ENCODE measurements at regions not wholly inside any gene's neighbourhood (a gene's known extent, or its start where the extent isn't known, plus 50 kb on each side); places are given as distances from the start of the nearest gene placed in this dataset.

DNA sequence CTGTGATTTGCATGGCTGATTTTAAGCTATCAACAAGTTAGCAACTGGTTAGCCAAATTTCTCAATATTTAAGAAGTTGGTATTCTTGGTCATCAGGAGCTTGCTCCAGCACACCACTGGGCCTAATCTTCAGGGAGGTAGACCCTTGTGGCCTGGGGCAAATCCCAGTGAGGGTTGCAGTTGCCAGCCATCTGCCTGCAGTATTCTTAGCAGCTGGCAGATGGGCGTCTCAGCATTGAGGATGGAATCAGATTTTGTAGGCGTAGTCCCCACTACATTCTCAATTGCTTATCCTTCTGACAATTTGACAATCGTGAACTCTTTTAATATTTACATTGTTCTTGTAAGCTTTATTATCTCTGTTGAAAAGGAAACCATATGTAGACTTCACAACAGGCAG, 1266.2 kb downstream of the SLITRK5 start:
- 47% methylated on average over 3 of the region's 3 CpGs for WGBS (ENCODE audit: insufficient coverage, low coverage, low lambda C conversion rate, missing lambda C conversion rate)
- TF ChIP-seq POLR2A (IDR thresholded peaks at IDR 0.05), result no peak
- TF ChIP-seq, protein P1, sequence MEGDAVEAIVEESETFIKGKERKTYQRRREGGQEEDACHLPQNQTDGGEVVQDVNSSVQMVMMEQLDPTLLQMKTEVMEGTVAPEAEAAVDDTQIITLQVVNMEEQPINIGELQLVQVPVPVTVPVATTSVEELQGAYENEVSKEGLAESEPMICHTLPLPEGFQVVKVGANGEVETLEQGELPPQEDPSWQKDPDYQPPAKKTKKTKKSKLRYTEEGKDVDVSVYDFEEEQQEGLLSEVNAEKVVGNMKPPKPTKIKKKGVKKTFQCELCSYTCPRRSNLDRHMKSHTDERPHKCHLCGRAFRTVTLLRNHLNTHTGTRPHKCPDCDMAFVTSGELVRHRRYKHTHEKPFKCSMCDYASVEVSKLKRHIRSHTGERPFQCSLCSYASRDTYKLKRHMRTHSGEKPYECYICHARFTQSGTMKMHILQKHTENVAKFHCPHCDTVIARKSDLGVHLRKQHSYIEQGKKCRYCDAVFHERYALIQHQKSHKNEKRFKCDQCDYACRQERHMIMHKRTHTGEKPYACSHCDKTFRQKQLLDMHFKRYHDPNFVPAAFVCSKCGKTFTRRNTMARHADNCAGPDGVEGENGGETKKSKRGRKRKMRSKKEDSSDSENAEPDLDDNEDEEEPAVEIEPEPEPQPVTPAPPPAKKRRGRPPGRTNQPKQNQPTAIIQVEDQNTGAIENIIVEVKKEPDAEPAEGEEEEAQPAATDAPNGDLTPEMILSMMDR (IDR thresholded peaks at IDR 0.05), result no peak

DNA sequence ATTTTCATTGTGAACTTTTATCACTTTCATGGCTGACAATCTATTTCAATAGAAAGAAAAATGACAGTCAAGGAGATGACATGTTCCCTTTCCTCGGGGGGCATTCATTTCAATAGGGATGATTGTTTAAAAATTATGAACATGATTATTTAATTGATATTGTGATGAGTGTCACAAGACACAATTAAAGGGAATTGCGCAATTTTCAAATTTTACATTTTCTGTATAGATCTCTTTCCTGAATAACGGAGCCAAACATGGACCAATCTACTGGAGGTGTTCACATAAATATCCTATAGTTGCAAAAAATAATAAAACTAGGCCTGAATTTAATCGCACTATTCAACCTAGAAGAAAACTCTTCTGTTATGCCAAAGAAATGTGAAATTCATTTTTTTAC, 1274.6 kb downstream of the SLITRK5 start:
- WGBS (ENCODE audit: insufficient coverage, low coverage, low lambda C conversion rate, missing lambda C conversion rate), result 50% methylated on average over 4 of the region's 4 CpGs
- intact Hi-C loops (cut with DNase I), result no loop called here
- TF ChIP-seq, protein P1 (IDR thresholded peaks at IDR 0.05), result no peak
- TF ChIP-seq POLR2A (IDR thresholded peaks at IDR 0.05), result no peak
- H3K4me3 ChIP-seq, result no peak overlapping the region
- DNase-seq (no peak), ATAC-seq (no peak)
- H3K27me3 ChIP-seq, result no peaks in the 10 kb centered on the region
- H3K4me1 ChIP-seq, result no peaks in the 10 kb centered on the region
- H3K9me3 ChIP-seq, result no peaks in the 10 kb centered on the region
- H3K36me3 ChIP-seq, result no peaks in the 10 kb centered on the region
- H3K27ac ChIP-seq, result no peak overlapping the region

More for the DNA sequence above, 1266.2 kb downstream of the SLITRK5 start:
- ATAC-seq (no peak), DNase-seq (no peak)
- H3K4me1 ChIP-seq, result no peaks in the 10 kb centered on the region
- no peak overlapping the region for H3K4me3 ChIP-seq
- H3K36me3 ChIP-seq, result no peaks in the 10 kb centered on the region
- no peaks in the 10 kb centered on the region for H3K9me3 ChIP-seq
- intact Hi-C loops (cut with DNase I), result no loop called here
- no peaks in the 10 kb centered on the region for H3K27me3 ChIP-seq
- H3K27ac ChIP-seq, result no peak overlapping the region

DNA sequence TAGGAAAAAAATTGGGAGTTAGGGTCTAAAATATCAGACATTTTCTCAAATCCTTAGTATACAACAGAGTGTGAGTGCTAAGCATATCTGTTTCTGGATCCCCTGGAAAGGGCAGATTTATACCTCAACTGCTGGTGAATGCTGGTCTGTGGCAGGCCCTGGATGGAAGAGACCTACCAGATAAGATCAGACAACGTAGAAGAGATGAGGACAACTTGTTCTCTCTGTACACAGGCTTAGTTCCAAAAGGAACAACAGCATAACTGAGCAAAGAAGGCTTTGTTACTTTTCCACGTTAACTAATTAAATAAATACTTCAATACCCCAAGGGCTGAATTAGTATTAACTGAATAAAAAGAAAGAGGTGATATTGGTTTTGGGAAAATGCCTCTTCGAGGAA, 1277.3 kb downstream of the SLITRK5 start:
- Histone ChIP-seq H3K4me3 (no peak overlapping the region), H3K9me3 (no peaks in the 10 kb centered on the region), H3K36me3 (no peaks in the 10 kb centered on the region), H3K4me1 (no peaks in the 10 kb centered on the region), H3K27ac (no peak overlapping the region), H3K27me3 (no peaks in the 10 kb centered on the region)
- TF ChIP-seq, protein P1 (IDR thresholded peaks at IDR 0.05), result no peak
- TF ChIP-seq POLR2A (IDR thresholded peaks at IDR 0.05), result no peak
- intact Hi-C loops (cut with DNase I), result no loop called here
- ATAC-seq (no peak), DNase-seq (no peak)
- WGBS (ENCODE audit: insufficient coverage, low coverage, low lambda C conversion rate, missing lambda C conversion rate), result 20% methylated on average over 3 of the region's 3 CpGs

DNA sequence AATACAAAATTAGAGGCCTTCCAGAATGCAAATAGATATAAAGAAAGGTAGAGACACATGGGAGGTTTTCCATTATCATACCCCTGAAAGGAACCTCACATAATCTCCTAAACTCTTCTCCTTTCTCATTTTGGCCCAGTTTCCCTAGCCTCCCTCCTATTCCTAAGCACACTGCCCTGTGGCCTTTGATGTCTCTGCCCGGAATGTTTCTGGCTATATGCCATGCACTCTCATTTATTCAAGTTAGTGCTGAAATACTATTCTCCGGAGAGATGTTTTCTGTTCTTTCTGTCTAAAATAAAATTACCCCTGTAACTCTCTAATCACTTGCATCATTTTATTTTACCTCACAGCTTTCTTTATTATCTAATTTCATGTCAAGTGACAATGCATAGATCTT, 1287.7 kb downstream of the SLITRK5 start:
- no peaks in the 10 kb centered on the region for H3K36me3 ChIP-seq
- H3K4me1 ChIP-seq, result no peaks in the 10 kb centered on the region
- 42% methylated on average over 2 of the region's 2 CpGs for whole genome bisulfite sequencing (ENCODE audit: insufficient coverage, low coverage, low lambda C conversion rate, missing lambda C conversion rate)
- no peak for DNase-seq
- H3K27me3 ChIP-seq, result no peaks in the 10 kb centered on the region
- no peak for ATAC-seq
- intact Hi-C loops (cut with DNase I), result no loop called here
- H3K4me3 ChIP-seq, result no peak overlapping the region
- TF ChIP-seq, protein P1 (IDR thresholded peaks at IDR 0.05), result no peak
- no peak for TF ChIP-seq POLR2A (IDR thresholded peaks at IDR 0.05)
- no peaks in the 10 kb centered on the region for H3K9me3 ChIP-seq
- no peak overlapping the region for H3K27ac ChIP-seq

DNA sequence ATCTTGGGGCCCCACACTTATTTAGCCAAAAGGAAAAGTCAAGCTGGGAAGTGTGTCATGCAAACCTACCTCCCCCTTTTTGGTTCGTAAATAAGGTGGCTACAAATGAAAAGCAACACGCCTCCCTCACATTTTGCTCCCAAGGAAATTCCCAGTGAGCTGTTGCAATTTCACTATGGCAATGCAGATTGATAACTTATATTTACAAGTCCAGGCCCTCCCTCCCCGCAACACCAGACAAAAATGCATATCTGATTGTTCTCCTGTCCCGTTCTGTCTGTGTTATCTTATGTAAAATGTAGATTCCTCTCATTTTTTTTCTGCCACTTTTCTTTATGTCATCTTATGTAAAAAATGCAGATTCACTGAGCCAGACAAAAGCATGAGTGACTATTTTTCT, 1305.3 kb downstream of the SLITRK5 start:
- H3K4me1 ChIP-seq, result no peaks in the 10 kb centered on the region
- no peak overlapping the region for H3K4me3 ChIP-seq
- intact Hi-C loops (cut with DNase I), result no loop called here
- 56% methylated on average over 4 of the region's 4 CpGs for WGBS (ENCODE audit: insufficient coverage, low coverage, low lambda C conversion rate, missing lambda C conversion rate)
- no peak overlapping the region for H3K27ac ChIP-seq
- H3K27me3 ChIP-seq, result no peaks in the 10 kb centered on the region
- DNase-seq (no peak), ATAC-seq (no peak)
- TF ChIP-seq POLR2A (IDR thresholded peaks at IDR 0.05), result no peak
- TF ChIP-seq, protein P1 (IDR thresholded peaks at IDR 0.05), result no peak
- no peaks in the 10 kb centered on the region for H3K36me3 ChIP-seq
- no peaks in the 10 kb centered on the region for H3K9me3 ChIP-seq
